ENCODE measurements at regions not wholly inside any gene's neighbourhood (a gene's known extent, or its start where the extent isn't known, plus 50 kb on each side); places are given as distances from the start of the nearest gene placed in this dataset.
"Not testable (repeated sequence)": the region's sequence is repeated elsewhere in the genome, so short reads cannot be mapped to it uniquely, and the experiment has no call there.

GRCh38 chr4:11842620-11843263 is 414.0 kb upstream of the HS3ST1 start:
- intact Hi-C loops (cut with micrococcal nuclease): no loop called here
- H3K4me3 Mint-ChIP-seq: no peak overlapping the region
- no peaks in the 10 kb centered on the region for H3K36me3 Mint-ChIP-seq (ENCODE audit: low read depth)
- H3K9me3 Mint-ChIP-seq: no peaks in the 10 kb centered on the region
- H3K27ac Mint-ChIP-seq: no peak overlapping the region
- H3K27me3 Mint-ChIP-seq: no peaks in the 10 kb centered on the region
- peaks cover 33% of the 10 kb centered on the region for H3K4me1 Mint-ChIP-seq (ENCODE audit: low read depth)

- peaks cover 3% of the 10 kb centered on the region for H3K27me3 Mint-ChIP-seq
- peaks cover 19% of the 10 kb centered on the region for H3K4me1 Mint-ChIP-seq (ENCODE audit: low read depth)
- H3K9me3 Mint-ChIP-seq: no peaks in the 10 kb centered on the region
- no peak overlapping the region for H3K27ac Mint-ChIP-seq
- H3K4me3 Mint-ChIP-seq: no peak overlapping the region
- no peaks in the 10 kb centered on the region for H3K36me3 Mint-ChIP-seq (ENCODE audit: low read depth)
- intact Hi-C loops (cut with micrococcal nuclease): no loop called here
Measured at GRCh38 chr4:11839889-11840288, 411.2 kb upstream of the HS3ST1 start.

- no peaks in the 10 kb centered on the region for H3K4me1 Mint-ChIP-seq (ENCODE audit: low read depth)
- H3K27ac Mint-ChIP-seq: no peak overlapping the region
- H3K9me3 Mint-ChIP-seq: no peaks in the 10 kb centered on the region
- intact Hi-C loops (cut with micrococcal nuclease): no loop called here
- no peak overlapping the region for H3K4me3 Mint-ChIP-seq
- H3K36me3 Mint-ChIP-seq (ENCODE audit: low read depth): no peaks in the 10 kb centered on the region
- peaks cover 6% of the 10 kb centered on the region for H3K27me3 Mint-ChIP-seq
Measured at GRCh38 chr4:11831739-11832138, 403.0 kb upstream of the HS3ST1 start.

GRCh38 chr4:11824566-11824965 is 395.9 kb upstream of the HS3ST1 start:
- H3K36me3 Mint-ChIP-seq (ENCODE audit: low read depth): no peaks in the 10 kb centered on the region
- H3K9me3 Mint-ChIP-seq: no peaks in the 10 kb centered on the region
- peaks cover 17% of the 10 kb centered on the region for H3K4me1 Mint-ChIP-seq (ENCODE audit: low read depth)
- intact Hi-C loops (cut with micrococcal nuclease): no loop called here
- no peaks in the 10 kb centered on the region for H3K27me3 Mint-ChIP-seq
- no peak overlapping the region for H3K4me3 Mint-ChIP-seq
- no peak overlapping the region for H3K27ac Mint-ChIP-seq

GRCh38 chr4:11821772-11822430 is 393.2 kb upstream of the HS3ST1 start:
- no peak overlapping the region for H3K27ac Mint-ChIP-seq
- H3K9me3 Mint-ChIP-seq: no peaks in the 10 kb centered on the region
- H3K4me3 Mint-ChIP-seq: no peak overlapping the region
- peaks cover 17% of the 10 kb centered on the region for H3K4me1 Mint-ChIP-seq (ENCODE audit: low read depth)
- H3K27me3 Mint-ChIP-seq: no peaks in the 10 kb centered on the region
- intact Hi-C loops (cut with micrococcal nuclease): no loop called here
- H3K36me3 Mint-ChIP-seq (ENCODE audit: low read depth): no peaks in the 10 kb centered on the region

GRCh38 chr4:11817088-11817487 is 388.4 kb upstream of the HS3ST1 start:
- H3K4me3 Mint-ChIP-seq: no peak overlapping the region
- H3K27me3 Mint-ChIP-seq: no peaks in the 10 kb centered on the region
- H3K9me3 Mint-ChIP-seq: no peaks in the 10 kb centered on the region
- peaks cover 6% of the 10 kb centered on the region for H3K4me1 Mint-ChIP-seq (ENCODE audit: low read depth)
- no peak overlapping the region for H3K27ac Mint-ChIP-seq
- intact Hi-C loops (cut with micrococcal nuclease): no loop called here
- no peaks in the 10 kb centered on the region for H3K36me3 Mint-ChIP-seq (ENCODE audit: low read depth)

- Mint-ChIP-seq H3K9me3 (no peaks in the 10 kb centered on the region), H3K27ac (no peak overlapping the region), H3K36me3 (ENCODE audit: low read depth) (no peaks in the 10 kb centered on the region), H3K27me3 (no peaks in the 10 kb centered on the region), H3K4me3 (no peak overlapping the region), H3K4me1 (ENCODE audit: low read depth) (peaks cover 6% of the 10 kb centered on the region)
- intact Hi-C loops (cut with micrococcal nuclease): no loop called here
Measured at GRCh38 chr4:11814758-11815157, 386.1 kb upstream of the HS3ST1 start.

- Mint-ChIP-seq H3K36me3 (ENCODE audit: low read depth) (no peaks in the 10 kb centered on the region), H3K4me1 (ENCODE audit: low read depth) (peaks cover 6% of the 10 kb centered on the region), H3K27me3 (no peaks in the 10 kb centered on the region), H3K4me3 (no peak overlapping the region), H3K27ac (no peak overlapping the region), H3K9me3 (no peaks in the 10 kb centered on the region)
- intact Hi-C loops (cut with micrococcal nuclease): no loop called here
Measured at GRCh38 chr4:11813951-11814446, 385.3 kb upstream of the HS3ST1 start.

GRCh38 chr4:11811521-11811920 is 382.8 kb upstream of the HS3ST1 start:
- H3K4me3 Mint-ChIP-seq; intact Hi-C loops (cut with micrococcal nuclease); H3K4me1 Mint-ChIP-seq (ENCODE audit: low read depth); H3K27ac Mint-ChIP-seq; H3K27me3 Mint-ChIP-seq; H3K36me3 Mint-ChIP-seq (ENCODE audit: low read depth); H3K9me3 Mint-ChIP-seq: not testable (repeated sequence)

- intact Hi-C loops (cut with micrococcal nuclease): loop anchor here (5.0 to 10.0 kb wide), 2 partner anchors 149 to 826 kb away; no protein-coding TSS in a partner anchor
- Mint-ChIP-seq H3K4me3 (no peak overlapping the region), H3K27ac (no peak overlapping the region), H3K9me3 (no peaks in the 10 kb centered on the region), H3K4me1 (ENCODE audit: low read depth) (no peaks in the 10 kb centered on the region), H3K27me3 (no peaks in the 10 kb centered on the region), H3K36me3 (ENCODE audit: low read depth) (no peaks in the 10 kb centered on the region)
Measured at GRCh38 chr4:11805842-11806241, 377.1 kb upstream of the HS3ST1 start.

- H3K27me3 Mint-ChIP-seq: no peaks in the 10 kb centered on the region
- H3K4me1 Mint-ChIP-seq (ENCODE audit: low read depth): no peaks in the 10 kb centered on the region
- H3K9me3 Mint-ChIP-seq: no peaks in the 10 kb centered on the region
- H3K36me3 Mint-ChIP-seq (ENCODE audit: low read depth): no peaks in the 10 kb centered on the region
- no peak overlapping the region for H3K27ac Mint-ChIP-seq
- intact Hi-C loops (cut with micrococcal nuclease): loop anchor here (10.0 kb wide), 1 partner anchor 153 kb away; no protein-coding TSS in a partner anchor
- H3K4me3 Mint-ChIP-seq: no peak overlapping the region
Measured at GRCh38 chr4:11801466-11802446, 373.1 kb upstream of the HS3ST1 start.

- intact Hi-C loops (cut with micrococcal nuclease): no loop called here
- Mint-ChIP-seq H3K36me3 (ENCODE audit: low read depth) (no peaks in the 10 kb centered on the region), H3K9me3 (peaks cover 1% of the 10 kb centered on the region), H3K27ac (no peak overlapping the region), H3K4me3 (no peak overlapping the region), H3K27me3 (no peaks in the 10 kb centered on the region), H3K4me1 (ENCODE audit: low read depth) (no peaks in the 10 kb centered on the region)
Measured at GRCh38 chr4:11799196-11799595, 370.5 kb upstream of the HS3ST1 start.

- Mint-ChIP-seq H3K36me3 (ENCODE audit: low read depth) (no peaks in the 10 kb centered on the region), H3K4me3 (no peak overlapping the region), H3K9me3 (peaks cover 22% of the 10 kb centered on the region), H3K27me3 (peaks cover 4% of the 10 kb centered on the region), H3K4me1 (ENCODE audit: low read depth) (peaks cover 9% of the 10 kb centered on the region), H3K27ac (no peak overlapping the region)
- intact Hi-C loops (cut with micrococcal nuclease): no loop called here
Measured at GRCh38 chr4:11791797-11792196, 363.1 kb upstream of the HS3ST1 start.

- peaks cover 9% of the 10 kb centered on the region for H3K4me1 Mint-ChIP-seq (ENCODE audit: low read depth)
- H3K27ac Mint-ChIP-seq: no peak overlapping the region
- peaks cover 22% of the 10 kb centered on the region for H3K9me3 Mint-ChIP-seq
- H3K36me3 Mint-ChIP-seq (ENCODE audit: low read depth): no peaks in the 10 kb centered on the region
- intact Hi-C loops (cut with micrococcal nuclease): no loop called here
- H3K4me3 Mint-ChIP-seq: no peak overlapping the region
- peaks cover 4% of the 10 kb centered on the region for H3K27me3 Mint-ChIP-seq
Measured at GRCh38 chr4:11790230-11790629, 361.5 kb upstream of the HS3ST1 start.
